ENCODE measurements at regions not wholly inside any gene's neighbourhood (a gene's known extent, or its start where the extent isn't known, plus 50 kb on each side); places are given as distances from the start of the nearest gene placed in this dataset.

DNA sequence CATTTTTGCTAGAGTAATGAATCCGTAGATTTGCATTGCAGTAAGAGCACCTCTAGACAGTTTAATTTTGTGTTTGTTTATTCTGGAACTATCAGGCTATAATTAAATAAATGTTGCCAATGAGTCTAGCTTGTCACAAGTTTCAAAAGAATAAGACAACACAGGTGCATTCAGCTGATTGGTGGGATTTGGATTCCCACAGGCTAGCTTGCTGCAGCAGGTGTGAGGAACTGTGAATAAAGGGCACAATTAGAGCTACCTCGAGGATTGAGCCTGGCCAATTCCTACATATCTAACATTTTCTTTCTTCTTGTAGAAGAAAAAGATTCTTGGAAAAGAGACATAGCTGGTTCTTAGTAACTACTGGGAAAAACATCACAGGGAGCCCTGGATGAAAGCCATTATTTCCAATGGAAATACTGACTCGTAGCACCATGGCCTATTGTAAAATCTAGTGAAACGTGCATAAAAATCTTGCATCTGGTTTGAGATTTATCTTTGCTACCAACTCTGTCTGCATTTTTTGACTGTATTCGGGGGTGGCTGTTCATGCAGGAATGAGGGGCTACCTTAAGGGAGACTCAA is 360.9 kb downstream of the FGF9 start:
- TF ChIP-seq, protein P1, sequence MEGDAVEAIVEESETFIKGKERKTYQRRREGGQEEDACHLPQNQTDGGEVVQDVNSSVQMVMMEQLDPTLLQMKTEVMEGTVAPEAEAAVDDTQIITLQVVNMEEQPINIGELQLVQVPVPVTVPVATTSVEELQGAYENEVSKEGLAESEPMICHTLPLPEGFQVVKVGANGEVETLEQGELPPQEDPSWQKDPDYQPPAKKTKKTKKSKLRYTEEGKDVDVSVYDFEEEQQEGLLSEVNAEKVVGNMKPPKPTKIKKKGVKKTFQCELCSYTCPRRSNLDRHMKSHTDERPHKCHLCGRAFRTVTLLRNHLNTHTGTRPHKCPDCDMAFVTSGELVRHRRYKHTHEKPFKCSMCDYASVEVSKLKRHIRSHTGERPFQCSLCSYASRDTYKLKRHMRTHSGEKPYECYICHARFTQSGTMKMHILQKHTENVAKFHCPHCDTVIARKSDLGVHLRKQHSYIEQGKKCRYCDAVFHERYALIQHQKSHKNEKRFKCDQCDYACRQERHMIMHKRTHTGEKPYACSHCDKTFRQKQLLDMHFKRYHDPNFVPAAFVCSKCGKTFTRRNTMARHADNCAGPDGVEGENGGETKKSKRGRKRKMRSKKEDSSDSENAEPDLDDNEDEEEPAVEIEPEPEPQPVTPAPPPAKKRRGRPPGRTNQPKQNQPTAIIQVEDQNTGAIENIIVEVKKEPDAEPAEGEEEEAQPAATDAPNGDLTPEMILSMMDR (optimal IDR thresholded peaks at IDR 0.05 in 1 of 3, IDR thresholded peaks at IDR 0.05 in 1 of 3, conservative IDR thresholded peaks at IDR 0.05 in 1 of 3; ENCODE audit: extremely low read depth in 1 of 3, insufficient read depth in 2 of 3, low read length in 3 of 3): no peak
- no peak for TF ChIP-seq EZH2 (IDR thresholded peaks at IDR 0.05; ENCODE audit: low read length)

Data from keratinocyte (primary cell).